ENCODE measurements at regions not wholly inside any gene's neighbourhood (a gene's known extent, or its start where the extent isn't known, plus 50 kb on each side); places are given as distances from the start of the nearest gene placed in this dataset.
A peak's percentile ranks its signal among the peaks of the same experiment; 100 is the strongest.
"Not testable (repeated sequence)": the region's sequence is repeated elsewhere in the genome, so short reads cannot be mapped to it uniquely, and the experiment has no call there.

DNA sequence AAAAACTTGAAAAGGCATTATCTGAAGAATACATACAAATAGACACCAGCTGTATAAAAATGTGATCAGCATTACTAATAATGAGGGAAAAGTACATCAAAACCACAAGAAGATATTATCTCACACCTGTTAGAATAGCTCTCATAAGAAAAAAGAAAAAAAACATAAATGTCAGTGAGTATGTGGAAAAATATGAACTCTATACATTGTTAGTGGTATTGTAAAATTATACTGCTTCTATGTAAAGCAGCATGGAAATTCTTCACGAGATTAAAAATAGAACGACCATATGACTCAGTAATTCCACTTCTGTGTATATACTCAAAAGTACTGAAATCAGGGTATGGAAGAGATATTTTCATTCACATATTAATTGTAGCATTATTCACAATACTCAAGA, 1146.4 kb downstream of the SLITRK5 start:
- DNase-seq (ENCODE audit: low read depth in 2 of 2, low spot score in 1 of 2) = no peak

DNA sequence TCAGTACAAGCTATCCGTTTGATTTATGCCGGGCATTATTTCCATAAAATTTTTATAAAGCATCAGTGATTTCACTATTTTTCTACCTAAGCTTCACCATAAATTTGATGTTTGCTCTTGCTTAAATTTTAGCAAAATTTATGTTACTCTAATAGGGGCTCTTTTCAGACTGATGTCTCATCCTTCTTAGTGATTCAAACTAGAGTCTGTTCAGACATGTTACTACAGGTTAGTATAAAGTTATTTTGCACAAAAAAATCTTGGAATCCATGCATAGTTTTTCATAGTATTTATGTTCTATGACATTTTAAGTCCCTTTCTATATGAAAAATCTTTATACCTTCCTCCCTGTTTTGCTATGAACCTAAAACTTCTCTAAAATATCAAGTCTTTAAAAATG, 1151.9 kb downstream of the SLITRK5 start:
- no peak for DNase-seq (ENCODE audit: low read depth in 2 of 2, low spot score in 1 of 2)

DNA sequence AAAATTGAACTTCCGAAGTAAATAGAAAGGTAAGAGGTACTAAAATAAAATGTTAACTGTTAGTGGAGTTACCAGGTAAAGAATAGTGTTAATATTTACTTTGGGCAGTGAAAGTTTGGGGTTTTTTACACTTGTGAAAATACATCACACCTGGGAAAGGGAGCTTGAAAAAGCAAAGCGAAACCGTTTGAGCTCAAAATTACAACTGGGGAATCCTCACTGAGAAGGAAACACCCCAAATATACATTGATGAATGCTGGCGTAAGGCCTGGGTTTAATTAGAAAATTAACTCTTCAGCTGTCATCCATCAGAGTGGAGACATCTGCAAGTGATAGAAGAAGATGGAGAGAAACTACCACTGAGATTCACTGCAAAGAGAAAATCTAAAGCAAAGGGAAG, 1153.0 kb downstream of the SLITRK5 start:
- no peak for DNase-seq (ENCODE audit: low read depth in 2 of 2, low spot score in 1 of 2)

DNA sequence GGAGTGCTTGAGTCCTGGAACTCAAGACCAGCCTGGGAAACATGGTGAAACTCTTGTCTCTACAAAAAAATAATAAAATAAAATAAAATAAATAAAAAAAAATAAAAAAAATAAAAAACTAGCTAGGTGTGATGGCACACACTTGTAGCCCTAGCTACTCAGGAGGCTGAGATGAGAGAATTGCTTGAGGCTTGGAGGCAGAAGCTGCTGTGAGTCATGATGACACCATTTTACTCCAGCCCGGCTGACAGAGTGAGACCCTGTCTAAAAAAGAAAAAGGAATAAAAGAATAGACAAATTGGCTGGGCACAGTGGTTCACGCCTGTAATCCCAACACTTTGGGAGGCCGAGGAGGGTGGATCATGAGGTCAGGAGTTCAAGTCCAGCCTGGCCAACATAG, 1168.9 kb downstream of the SLITRK5 start:
- no peak for DNase-seq (ENCODE audit: low read depth in 2 of 2, low spot score in 1 of 2)

DNA sequence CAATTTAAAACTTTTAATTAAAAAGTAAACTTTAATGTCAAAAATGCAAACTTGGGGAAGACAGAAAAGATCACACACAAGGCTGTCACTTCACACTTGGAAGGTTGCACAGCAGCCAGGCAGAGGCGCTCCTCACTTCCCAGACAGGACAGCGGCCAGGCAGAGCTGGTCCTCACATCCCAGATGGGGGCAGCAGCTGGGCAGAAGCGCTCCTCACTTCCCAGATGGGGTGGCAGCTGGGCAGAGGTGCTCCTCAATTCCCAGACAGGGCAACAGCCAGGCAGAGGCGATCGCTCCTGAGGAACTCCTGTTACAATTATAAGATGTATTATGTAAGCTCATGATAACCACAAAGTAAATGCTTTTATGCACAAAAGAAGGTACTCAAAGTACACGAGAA, 1181.1 kb downstream of the SLITRK5 start:
- not testable (repeated sequence) for DNase-seq (ENCODE audit: low read depth in 2 of 2, low spot score in 1 of 2)

DNA sequence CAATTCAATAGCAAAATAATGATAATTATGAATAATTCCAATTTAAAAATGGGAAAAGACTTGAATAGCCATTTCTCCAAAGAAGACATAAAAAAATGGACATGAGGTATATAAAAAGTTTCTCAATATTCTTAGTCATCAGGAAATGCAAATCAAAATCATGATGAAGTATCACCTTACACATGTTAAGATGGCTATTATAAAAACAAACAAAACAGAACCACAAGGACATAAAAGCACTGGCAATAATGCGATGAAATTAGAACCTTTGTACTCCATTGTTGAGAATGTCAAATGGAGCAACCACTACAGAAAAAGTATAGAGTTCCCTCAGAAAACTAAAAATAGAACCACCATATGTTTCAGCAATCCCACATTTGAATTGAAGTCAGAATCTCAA, 1186.1 kb downstream of the SLITRK5 start:
- no peak for DNase-seq (ENCODE audit: low read depth in 2 of 2, low spot score in 1 of 2)

DNA sequence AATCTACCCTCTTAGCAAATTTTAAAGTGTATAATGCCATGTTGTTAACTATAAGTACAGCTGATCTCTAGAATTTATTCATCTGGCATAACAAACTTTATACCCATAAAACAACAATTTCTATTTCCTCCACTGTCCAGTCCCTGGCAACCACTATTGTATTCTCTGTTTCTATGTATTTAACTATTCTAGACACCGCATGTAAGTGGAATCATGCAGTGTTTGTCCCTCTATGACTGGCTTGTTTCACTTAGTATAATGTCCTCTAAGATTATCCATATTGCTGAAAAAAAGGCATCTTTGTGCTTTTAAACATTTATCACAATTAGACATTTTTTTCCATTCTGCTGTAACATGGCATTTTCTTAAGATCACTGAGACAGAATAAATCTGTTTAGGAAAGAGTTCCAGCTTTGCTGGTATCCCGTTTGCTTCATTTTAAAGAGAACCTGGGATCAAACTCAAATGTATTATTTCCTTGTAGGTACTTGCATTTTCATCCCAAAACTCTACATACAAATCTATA, 1191.0 kb downstream of the SLITRK5 start:
- DNase-seq (ENCODE audit: low read depth in 2 of 2, low spot score in 1 of 2) = no peak

DNA sequence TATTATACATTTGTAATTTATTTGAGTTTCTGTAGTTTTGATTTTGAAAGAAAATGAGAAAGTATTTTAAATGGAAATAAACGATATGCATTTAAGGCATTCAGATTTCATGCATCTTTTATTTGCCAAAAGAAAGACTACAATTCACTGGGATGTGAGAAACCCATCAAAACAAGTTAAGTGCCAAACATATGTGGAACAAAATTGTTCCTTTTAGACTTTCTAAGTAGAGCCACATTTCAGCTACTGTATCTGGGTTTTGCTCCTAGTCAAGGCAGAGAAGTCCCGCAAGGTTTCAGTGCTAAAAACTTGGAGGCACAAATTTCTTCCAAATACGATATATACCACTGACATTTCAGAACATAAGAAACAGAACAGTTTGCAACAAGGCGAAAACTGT, 1191.9 kb downstream of the SLITRK5 start:
- DNase-seq (ENCODE audit: low read depth in 2 of 2, low spot score in 1 of 2) = no peak

DNA sequence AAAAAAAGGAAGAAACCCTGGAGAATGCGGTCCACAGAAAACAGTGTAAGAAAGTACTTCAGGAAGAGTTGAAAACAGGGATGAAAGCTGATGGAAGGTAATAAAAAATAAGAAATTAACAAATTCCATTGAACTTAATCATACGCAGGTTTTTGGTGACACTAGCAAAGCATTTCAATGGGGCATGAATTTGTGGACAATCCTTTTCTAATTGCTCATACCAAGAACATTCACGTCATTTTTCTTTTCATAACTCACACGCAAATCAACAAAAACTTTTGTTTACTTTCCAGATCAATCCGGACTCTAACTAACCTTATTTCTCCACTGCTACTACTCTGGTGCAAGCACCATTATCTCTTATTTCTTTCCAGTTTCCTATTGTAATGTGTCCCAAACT, 1195.0 kb downstream of the SLITRK5 start:
- no peak for DNase-seq (ENCODE audit: low read depth in 2 of 2, low spot score in 1 of 2)

DNA sequence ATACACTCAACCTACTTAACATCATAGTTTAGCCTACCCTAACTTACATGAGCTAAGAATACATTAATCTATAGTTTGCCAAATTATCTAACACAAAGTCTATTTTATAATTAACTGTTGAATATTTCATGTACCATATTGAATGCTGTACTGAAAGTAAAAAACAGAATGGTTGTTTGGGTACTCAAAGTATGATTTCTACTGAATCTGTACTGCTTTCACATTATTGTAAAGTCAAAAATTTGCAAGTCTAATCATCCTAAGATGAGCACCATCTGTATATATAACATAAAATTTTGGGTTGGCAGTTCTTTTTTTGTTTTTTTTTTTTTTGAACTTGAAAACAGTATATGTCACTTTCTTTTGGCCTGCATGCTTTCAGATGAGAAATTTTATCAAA, 1212.6 kb downstream of the SLITRK5 start:
- no peak for DNase-seq (ENCODE audit: low read depth in 2 of 2, low spot score in 1 of 2)

DNA sequence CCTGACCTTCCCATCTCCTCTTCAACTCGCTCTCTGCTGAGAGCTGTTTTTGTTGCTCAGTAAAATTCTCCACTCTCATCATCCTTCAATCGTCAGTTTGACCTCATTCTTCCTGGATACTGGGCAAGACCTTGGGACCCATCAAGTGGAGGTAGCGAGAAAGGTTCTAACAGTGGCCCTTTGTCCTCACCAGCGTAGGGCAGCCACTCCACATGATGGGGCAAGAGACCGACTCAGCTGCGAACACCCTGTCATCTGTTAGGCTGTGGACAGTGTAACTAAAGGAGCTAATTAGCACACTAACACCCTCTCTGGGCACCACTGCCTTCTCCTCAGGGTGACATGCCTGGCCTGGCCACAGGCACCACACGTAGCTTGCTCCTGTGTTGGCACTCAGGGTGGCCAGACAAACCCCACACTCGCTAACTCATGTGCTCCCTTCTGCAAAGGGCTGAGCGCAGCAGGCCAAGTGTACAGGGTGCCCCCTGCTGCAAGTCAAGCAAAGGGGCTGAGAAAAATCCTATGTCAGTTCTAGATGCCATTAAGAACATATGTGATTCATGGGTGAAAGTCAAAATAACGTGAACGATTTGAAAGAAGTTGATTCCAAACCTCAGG, 1216.0 kb downstream of the SLITRK5 start:
- no peak for DNase-seq (ENCODE audit: low read depth in 2 of 2, low spot score in 1 of 2)

DNA sequence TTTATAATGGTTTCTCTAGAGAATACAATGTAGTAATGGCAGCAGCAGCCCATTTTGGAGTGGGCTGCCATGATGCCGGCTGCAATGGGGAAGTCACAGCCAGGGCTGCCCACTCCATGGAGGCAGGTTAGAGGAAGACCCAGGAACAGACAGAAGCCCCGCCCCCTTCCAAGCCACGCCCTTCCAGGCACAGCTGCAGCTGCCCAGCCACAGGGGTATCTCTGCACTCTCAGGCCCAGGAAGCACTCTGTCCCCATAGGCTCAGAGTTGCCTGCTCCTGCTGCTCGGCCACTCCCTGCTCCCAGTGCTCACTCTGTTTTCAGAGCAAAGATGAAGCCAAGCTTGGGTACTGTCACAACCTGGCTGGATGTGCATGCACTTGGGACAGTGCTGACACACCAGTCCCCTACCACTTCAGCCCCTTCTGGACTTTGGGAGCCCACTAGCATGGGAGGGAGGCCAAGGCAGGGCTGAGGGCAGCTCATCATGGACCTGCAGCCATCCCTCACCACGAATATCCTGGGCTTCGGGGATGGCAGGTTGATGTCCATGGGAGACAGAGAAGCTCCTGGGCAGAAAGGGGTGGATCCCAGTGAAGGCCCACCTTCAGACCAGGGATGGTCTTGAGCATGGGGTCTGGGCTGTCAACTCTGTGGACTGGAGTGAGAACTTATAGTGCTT, 1224.2 kb downstream of the SLITRK5 start:
- no peak for DNase-seq (ENCODE audit: low read depth in 2 of 2, low spot score in 1 of 2)

DNA sequence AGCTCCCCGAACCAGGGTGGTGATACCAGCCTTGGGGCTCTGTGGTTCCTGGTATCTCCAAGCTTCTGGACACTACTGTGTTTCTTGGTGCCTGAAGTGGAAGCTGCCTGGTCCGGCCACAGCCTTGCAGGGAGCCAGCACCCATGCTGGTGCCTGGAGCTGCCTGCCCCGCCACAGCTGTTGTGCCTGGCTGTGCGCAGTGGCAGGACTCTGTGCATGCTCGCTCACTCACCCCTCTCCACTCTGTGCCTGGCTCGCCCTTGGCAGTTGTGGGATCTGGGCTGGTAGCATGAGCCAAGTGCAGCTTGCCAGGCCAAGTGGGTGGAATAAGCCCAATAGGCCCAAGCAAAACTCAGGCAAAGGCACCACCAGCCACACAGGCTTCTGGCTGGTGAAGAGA, 1225.3 kb downstream of the SLITRK5 start:
- DNase-seq (ENCODE audit: low read depth in 2 of 2, low spot score in 1 of 2) = no peak

DNA sequence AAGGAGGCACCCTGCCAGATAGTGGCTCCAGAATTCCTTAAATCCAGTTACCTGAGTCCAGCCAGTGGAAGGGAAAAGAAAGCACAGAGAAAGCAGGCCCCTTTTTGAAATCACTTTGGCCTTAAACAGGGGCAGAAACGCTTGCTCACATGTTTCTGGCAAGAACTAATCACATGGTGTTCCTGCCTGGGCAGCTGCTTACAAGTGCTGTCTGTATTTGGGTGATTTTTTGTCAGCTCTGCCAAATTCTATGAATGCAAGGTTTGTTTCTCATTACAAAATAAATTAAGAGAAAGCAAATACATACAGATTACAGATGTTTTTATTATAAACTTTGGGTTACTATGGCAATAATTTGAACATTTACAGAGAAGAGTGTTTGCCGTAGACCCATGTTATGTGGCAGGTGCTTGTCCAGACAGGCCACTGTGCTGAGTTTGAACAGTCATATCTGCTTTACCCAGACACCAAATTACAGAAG, 1237.8 kb downstream of the SLITRK5 start:
- DNase-seq (ENCODE audit: low read depth in 2 of 2, low spot score in 1 of 2) = no peak

DNA sequence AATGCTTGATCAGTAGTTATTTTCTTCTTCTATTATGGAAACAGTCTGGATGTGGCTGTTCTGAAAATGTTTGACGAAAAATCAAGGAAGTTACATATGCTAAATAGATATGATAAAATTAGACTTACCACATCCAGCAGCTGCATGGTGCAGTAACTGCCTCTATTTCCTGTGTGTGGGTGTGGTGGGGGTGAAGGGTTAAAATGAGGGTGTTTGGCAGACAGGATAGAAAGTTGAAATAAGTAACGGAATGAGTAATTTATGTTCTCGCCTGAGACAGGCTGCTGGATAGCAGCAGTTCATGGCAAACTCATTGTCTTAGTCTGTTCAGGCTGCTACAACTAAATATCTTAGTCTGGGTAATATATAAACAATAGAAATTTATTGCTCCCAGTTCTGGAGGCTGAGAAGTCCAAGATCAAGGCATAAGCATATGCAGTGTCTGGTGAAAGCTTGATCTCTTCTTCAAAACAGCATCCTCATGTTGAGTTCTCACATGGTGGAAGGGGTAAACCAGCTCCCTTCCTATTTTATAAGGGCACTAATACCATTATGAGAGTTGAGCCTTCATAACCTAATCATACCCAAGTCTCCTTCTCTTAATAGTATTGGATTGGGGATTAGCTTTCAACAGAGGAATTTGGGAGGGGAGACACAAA, 1248.9 kb downstream of the SLITRK5 start:
- DNase-seq (ENCODE audit: low read depth in 2 of 2, low spot score in 1 of 2) = peak in 1 of 2 donors; percentile 8

DNA sequence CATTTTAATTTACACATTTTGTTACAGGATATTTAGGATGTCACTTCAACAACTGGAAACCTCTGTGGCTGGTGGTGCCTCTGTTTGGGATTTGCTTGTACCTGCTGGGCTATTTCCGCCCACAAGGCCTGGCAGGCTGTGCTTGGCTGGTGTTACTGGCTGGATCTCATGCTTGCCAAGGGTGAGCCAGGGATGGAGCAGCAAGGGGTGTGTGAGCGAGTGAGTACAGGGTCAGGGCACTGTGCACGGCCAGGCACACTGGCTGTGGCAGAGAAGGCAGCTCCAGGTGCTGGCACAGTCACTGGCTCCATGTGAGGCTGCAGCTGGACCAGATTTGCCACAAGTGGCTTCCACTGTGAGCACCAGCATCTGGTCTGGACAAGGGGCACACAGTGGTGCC, 1254.8 kb downstream of the SLITRK5 start:
- DNase-seq (ENCODE audit: low read depth in 2 of 2, low spot score in 1 of 2) = no peak

DNA sequence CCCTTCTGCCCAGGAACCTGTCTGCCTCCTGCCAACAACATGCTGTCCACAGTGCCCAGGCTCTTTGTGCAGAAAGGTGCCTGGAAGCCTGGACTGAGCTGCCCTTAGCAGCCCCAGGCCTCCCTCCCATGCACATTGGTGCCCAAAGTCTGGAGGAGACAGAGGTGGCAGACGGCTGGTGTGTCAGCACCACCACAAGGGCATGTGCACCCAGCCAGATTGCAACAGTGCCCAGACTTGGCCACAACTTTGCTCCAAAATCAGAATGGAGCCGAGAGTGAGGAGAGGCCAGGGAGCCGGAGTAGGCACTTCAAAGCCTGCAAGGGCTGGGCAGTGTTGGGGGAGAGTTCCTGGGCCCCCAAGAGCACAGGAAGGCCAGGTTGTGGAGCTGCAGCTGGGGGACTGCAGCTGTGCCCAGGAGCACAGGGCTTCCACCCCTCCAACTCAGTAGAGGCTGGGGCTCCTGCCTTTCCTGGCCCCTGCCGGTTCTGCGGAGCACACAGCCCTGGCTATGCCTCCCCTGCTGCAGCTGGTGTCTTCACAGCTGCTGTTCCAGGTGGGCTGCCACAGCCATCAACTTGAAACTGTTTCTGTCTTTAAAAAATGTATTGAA, 1255.8 kb downstream of the SLITRK5 start:
- no peak for DNase-seq (ENCODE audit: low read depth in 2 of 2, low spot score in 1 of 2)

DNA sequence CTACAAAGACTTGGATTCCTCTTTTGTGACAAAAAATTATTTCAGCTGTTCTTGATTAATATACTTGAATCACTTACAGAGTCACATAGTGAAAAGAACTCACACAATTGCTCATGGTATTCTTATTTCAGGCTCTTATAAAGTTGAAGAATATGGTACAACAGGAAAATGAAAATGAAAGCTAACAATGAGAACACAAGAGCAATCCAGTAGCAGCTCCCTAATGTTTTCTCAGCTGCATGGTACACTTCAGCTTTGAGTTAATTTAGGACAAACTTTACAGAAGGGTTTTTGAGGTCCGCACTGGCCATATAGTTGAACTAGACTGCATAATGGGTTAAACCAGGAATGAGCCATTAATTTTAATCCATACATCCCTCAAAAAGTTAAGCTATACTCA, 1261.8 kb downstream of the SLITRK5 start:
- no peak for DNase-seq (ENCODE audit: low read depth in 2 of 2, low spot score in 1 of 2)

DNA sequence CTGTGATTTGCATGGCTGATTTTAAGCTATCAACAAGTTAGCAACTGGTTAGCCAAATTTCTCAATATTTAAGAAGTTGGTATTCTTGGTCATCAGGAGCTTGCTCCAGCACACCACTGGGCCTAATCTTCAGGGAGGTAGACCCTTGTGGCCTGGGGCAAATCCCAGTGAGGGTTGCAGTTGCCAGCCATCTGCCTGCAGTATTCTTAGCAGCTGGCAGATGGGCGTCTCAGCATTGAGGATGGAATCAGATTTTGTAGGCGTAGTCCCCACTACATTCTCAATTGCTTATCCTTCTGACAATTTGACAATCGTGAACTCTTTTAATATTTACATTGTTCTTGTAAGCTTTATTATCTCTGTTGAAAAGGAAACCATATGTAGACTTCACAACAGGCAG, 1266.2 kb downstream of the SLITRK5 start:
- no peak for DNase-seq (ENCODE audit: low read depth in 2 of 2, low spot score in 1 of 2)

DNA sequence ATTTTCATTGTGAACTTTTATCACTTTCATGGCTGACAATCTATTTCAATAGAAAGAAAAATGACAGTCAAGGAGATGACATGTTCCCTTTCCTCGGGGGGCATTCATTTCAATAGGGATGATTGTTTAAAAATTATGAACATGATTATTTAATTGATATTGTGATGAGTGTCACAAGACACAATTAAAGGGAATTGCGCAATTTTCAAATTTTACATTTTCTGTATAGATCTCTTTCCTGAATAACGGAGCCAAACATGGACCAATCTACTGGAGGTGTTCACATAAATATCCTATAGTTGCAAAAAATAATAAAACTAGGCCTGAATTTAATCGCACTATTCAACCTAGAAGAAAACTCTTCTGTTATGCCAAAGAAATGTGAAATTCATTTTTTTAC, 1274.6 kb downstream of the SLITRK5 start:
- no peak for DNase-seq (ENCODE audit: low read depth in 2 of 2, low spot score in 1 of 2)

DNA sequence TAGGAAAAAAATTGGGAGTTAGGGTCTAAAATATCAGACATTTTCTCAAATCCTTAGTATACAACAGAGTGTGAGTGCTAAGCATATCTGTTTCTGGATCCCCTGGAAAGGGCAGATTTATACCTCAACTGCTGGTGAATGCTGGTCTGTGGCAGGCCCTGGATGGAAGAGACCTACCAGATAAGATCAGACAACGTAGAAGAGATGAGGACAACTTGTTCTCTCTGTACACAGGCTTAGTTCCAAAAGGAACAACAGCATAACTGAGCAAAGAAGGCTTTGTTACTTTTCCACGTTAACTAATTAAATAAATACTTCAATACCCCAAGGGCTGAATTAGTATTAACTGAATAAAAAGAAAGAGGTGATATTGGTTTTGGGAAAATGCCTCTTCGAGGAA, 1277.3 kb downstream of the SLITRK5 start:
- DNase-seq (ENCODE audit: low read depth in 2 of 2, low spot score in 1 of 2) = no peak

DNA sequence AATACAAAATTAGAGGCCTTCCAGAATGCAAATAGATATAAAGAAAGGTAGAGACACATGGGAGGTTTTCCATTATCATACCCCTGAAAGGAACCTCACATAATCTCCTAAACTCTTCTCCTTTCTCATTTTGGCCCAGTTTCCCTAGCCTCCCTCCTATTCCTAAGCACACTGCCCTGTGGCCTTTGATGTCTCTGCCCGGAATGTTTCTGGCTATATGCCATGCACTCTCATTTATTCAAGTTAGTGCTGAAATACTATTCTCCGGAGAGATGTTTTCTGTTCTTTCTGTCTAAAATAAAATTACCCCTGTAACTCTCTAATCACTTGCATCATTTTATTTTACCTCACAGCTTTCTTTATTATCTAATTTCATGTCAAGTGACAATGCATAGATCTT, 1287.7 kb downstream of the SLITRK5 start:
- DNase-seq (ENCODE audit: low read depth in 2 of 2, low spot score in 1 of 2) = no peak
